Endothelial cell of umbilical vein (primary cell): ENCODE measurements at regions not wholly inside any gene's neighbourhood (a gene's known extent, or its start where the extent isn't known, plus 50 kb on each side); places are given as distances from the start of the nearest gene placed in this dataset.

ENCODE experiments used
- BruUV-seq: library from RNA; stranded (reverse); fragments of 400-500 nt; replicated peaks from 2 replicates; lab custom pipeline; 2021; lab: Mats Ljungman, UMichigan
- CTCF ChIA-PET: fragments of 300-600, 350-600 bp; sonication (Branson Sonifier 250); formaldehyde crosslinking; loops from one replicate; lab custom pipeline; 2021; ENCODE audit warnings: antibody characterized with exemption, inconsistent platforms; lab: Charles Lee
- POLR2A ChIA-PET: fragments of 300-600, 350-600 bp; sonication (Branson Sonifier 250); formaldehyde crosslinking; loops from one replicate; lab custom pipeline; 2021; ENCODE audit warnings: antibody characterized with exemption, inconsistent platforms; lab: Charles Lee
- DNase-seq: peaks from one replicate; pipeline ENCODE4 v3.0.0-alpha.2; 2011; ENCODE audit warnings: low read depth, low spot score
- FAIRE-seq: peaks from 2 replicates; lab custom pipeline; 2011; peaks lifted over from hg19 to GRCh38; lab: Jason Lieb, UNC
- H2AFZ ChIP-seq: 2 replicates; pipeline ENCODE4 v1.6.0; 2012; ENCODE audit warnings: low read depth, low read length, control low read depth, inconsistent platforms
- H3K27ac ChIP-seq: 2 replicates; pipeline ENCODE4 v1.5.1; 2011; ENCODE audit warnings: low read depth, mild to moderate bottlenecking, control low read depth, low read length, moderate library complexity; ENCODE audit not compliant: insufficient read depth
- H3K27me3 ChIP-seq, 2 experiments: 2 replicates each; pipeline versions ENCODE4 v1.6.0 to v1.6.1; 2011; ENCODE audit warnings: low read length in 2 of 2, mixed read lengths in 1 of 2; ENCODE audit not compliant: control insufficient read depth in 2 of 2, insufficient read depth in 2 of 2
- H3K36me3 ChIP-seq, 2 experiments: 2 replicates in 1 of 2; 3 replicates in 1 of 2; pipeline ENCODE4 v1.5.1; 2011; ENCODE audit warnings: low read length in 2 of 2, mild to moderate bottlenecking in 1 of 2, moderate library complexity in 1 of 2; ENCODE audit not compliant: control insufficient read depth in 2 of 2, insufficient read depth in 2 of 2; ENCODE audit errors: extremely low read depth in 1 of 2
- H3K4me1 ChIP-seq: 3 replicates; pipeline ENCODE4 v1.5.1; 2011; ENCODE audit warnings: mild to moderate bottlenecking, low read length; ENCODE audit not compliant: control insufficient read depth, insufficient read depth; ENCODE audit errors: extremely low read depth
- H3K4me2 ChIP-seq: 2 replicates; pipeline ENCODE4 v1.6.1; 2011; ENCODE audit warnings: low read length, control low read depth, mixed read lengths; ENCODE audit not compliant: insufficient read depth
- H3K4me3 ChIP-seq, 3 experiments: fragments of 200-600 bp in 1 of 3; sonication (generic), shearing (Covaris generic) in 1 of 3; replicated peaks in 1 of 3; 2 replicates each; pipeline ENCODE4 v1.5.1; 2011 to 2016; ENCODE audit warnings: control low read depth in 3 of 3, low read length in 3 of 3, mild to moderate bottlenecking in 2 of 3, inconsistent platforms in 1 of 3, low read depth in 1 of 3, moderate library complexity in 1 of 3; ENCODE audit not compliant: insufficient read depth in 1 of 3
- H3K79me2 ChIP-seq: 2 replicates; pipeline ENCODE4 v1.6.0; 2012; ENCODE audit warnings: low read length, inconsistent platforms; ENCODE audit not compliant: control insufficient read depth, insufficient read depth
- H3K9ac ChIP-seq: replicated peaks from 2 replicates; pipeline ENCODE3; 2011; ENCODE audit warnings: low read length, control low read depth; ENCODE audit not compliant: insufficient read depth; ENCODE audit errors: extremely low read depth
- H3K9me1 ChIP-seq: replicated peaks from 3 replicates; pipeline ENCODE4 v1.6.0; 2011; ENCODE audit warnings: mild to moderate bottlenecking, low read length; ENCODE audit not compliant: control insufficient read depth, insufficient read depth; ENCODE audit errors: extremely low read depth
- H3K9me3 ChIP-seq: replicated peaks from 2 replicates; pipeline ENCODE4 v1.5.1; 2012; ENCODE audit warnings: low read length, inconsistent platforms; ENCODE audit not compliant: control insufficient read depth, insufficient read depth
- H4K20me1 ChIP-seq: replicated peaks from 2 replicates; pipeline ENCODE3; 2011; ENCODE audit warnings: mild to moderate bottlenecking, low read length; ENCODE audit not compliant: control insufficient read depth, insufficient read depth; ENCODE audit errors: extremely low read depth
- EZH2 ChIP-seq: IDR thresholded peaks from 2 replicates; pipeline ENCODE4 v1.6.1; 2012; ENCODE audit warnings: borderline replicate concordance, low read depth, mild to moderate bottlenecking, moderate library complexity, low read length, inconsistent platforms; ENCODE audit not compliant: severe bottlenecking
- FOS ChIP-seq: IDR thresholded peaks from 2 replicates; pipeline ENCODE4 v1.6.1; 2011; ENCODE audit warnings: mild to moderate bottlenecking, low read length, moderate library complexity, borderline replicate concordance; ENCODE audit not compliant: insufficient read depth
- GATA2 ChIP-seq: IDR thresholded peaks from 2 replicates; pipeline ENCODE4 v1.7.0; 2011; ENCODE audit warnings: low read depth, mild to moderate bottlenecking, moderate library complexity, mixed read lengths, low read length; ENCODE audit not compliant: insufficient read length, insufficient read depth
- JUN ChIP-seq: IDR thresholded peaks from 2 replicates; pipeline ENCODE4 v1.6.1; 2011; ENCODE audit warnings: borderline replicate concordance, low read depth; ENCODE audit not compliant: insufficient read length, insufficient read depth
- MYC ChIP-seq: IDR thresholded peaks from one replicate; pipeline ENCODE4 v1.6.1; 2011; ENCODE audit warnings: mild to moderate bottlenecking, low read depth, low read length
- POLR2A ChIP-seq: IDR thresholded peaks from 2 replicates; pipeline ENCODE4 v1.6.1; 2012; ENCODE audit warnings: low read depth, mild to moderate bottlenecking, control low read depth, low read length
- POLR2AphosphoS5 ChIP-seq: IDR thresholded peaks from 2 replicates; pipeline ENCODE4 v1.6.1; 2012; ENCODE audit warnings: low read depth, mild to moderate bottlenecking, control low read depth, low read length, moderate library complexity; ENCODE audit not compliant: insufficient read depth
- dilution Hi-C: fragments of 300-500 bp; cut with MboI; formaldehyde crosslinking; loops from one replicate; pipeline ENCODE4 v1.15.0; 2019; ENCODE audit warnings: low sequenced_read_pairs; ENCODE audit not compliant: extremely low pct_ligation_motif_present
- intact Hi-C: fragments of 100-400 bp; cut with micrococcal nuclease; formaldehyde crosslinking; loops from one replicate; pipeline ENCODE4 v1.10.0; 2022
- TF ChIP-seq, protein P1 (sequence below): IDR thresholded peaks from 2 replicates; pipeline ENCODE4 v1.6.1; 2011; ENCODE audit not compliant: insufficient read depth, insufficient read length
- TF ChIP-seq, protein P2 (sequence below), 2 donors: IDR thresholded peaks; 1 replicate in 1 of 2; 2 replicates in 1 of 2; pipeline ENCODE4 v1.5.1; 2011; ENCODE audit warnings: low read length in 2 of 2, mild to moderate bottlenecking in 2 of 2, moderate library complexity in 2 of 2, control low read depth in 1 of 2, inconsistent platforms in 1 of 2, low read depth in 1 of 2; ENCODE audit not compliant: insufficient read depth in 1 of 2; ENCODE audit errors: extremely low read depth in 1 of 2

DNA sequence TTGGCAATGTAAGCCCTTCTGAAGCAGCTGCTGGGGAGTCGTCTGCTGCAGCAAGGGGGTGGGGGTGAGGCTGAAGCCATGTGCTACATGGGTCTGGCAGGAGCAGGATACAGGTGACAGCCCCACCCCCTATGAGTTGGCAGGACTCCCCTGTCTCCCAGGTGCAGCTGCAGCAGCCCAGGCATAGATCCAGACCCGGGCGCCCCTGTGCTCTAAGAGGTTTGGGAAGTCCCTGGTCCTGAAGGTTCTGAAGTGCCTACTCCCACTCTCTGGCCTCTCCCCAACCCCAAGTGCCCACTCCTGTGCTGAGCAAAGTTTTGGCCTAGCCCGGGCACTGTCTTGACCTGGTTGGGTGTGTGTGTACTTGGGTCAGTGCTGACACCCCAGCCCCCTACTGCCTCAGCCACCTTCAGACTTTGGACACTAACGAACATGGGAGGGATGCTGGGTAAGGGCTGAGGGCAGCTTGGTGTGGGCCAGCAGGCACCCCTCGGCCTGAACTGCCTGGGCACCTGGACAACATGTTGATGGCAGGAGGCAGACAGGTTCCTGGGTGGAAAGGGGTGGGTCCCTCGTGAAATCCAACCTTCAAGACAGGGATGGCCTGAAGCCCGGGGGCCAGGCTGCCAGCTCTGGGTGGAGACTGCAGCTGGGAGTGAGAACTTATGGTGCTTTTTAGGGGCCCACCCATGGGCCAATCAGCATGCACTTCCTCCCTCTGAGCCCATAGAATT lies 54.1 kb upstream of the SLITRK6 start:
- ChIA-PET POLR2A (no interaction called here), CTCF (no interaction called here)
- Histone ChIP-seq H4K20me1 (no peaks in the 10 kb centered on the region), H3K4me3 (no peak overlapping the region), H3K27me3 (no peaks in the 10 kb centered on the region), H2AFZ (no peak overlapping the region), H3K9me1 (no peaks in the 10 kb centered on the region), H3K27ac (no peak overlapping the region), H3K36me3 (no peaks in the 10 kb centered on the region), H3K79me2 (no peaks in the 10 kb centered on the region), H3K4me1 (no peaks in the 10 kb centered on the region), H3K4me2 (no peak overlapping the region), H3K9ac (no peak overlapping the region), H3K9me3 (peaks cover 3% of the 10 kb centered on the region)
- intact Hi-C loops: no loop called here
- no peak for TF ChIP-seq MYC
- no peak for TF ChIP-seq POLR2A
- no peak for TF ChIP-seq EZH2
- no peak for TF ChIP-seq POLR2AphosphoS5
- TF ChIP-seq, protein P1, sequence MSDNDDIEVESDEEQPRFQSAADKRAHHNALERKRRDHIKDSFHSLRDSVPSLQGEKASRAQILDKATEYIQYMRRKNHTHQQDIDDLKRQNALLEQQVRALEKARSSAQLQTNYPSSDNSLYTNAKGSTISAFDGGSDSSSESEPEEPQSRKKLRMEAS: no peak
- TF ChIP-seq, protein P2, sequence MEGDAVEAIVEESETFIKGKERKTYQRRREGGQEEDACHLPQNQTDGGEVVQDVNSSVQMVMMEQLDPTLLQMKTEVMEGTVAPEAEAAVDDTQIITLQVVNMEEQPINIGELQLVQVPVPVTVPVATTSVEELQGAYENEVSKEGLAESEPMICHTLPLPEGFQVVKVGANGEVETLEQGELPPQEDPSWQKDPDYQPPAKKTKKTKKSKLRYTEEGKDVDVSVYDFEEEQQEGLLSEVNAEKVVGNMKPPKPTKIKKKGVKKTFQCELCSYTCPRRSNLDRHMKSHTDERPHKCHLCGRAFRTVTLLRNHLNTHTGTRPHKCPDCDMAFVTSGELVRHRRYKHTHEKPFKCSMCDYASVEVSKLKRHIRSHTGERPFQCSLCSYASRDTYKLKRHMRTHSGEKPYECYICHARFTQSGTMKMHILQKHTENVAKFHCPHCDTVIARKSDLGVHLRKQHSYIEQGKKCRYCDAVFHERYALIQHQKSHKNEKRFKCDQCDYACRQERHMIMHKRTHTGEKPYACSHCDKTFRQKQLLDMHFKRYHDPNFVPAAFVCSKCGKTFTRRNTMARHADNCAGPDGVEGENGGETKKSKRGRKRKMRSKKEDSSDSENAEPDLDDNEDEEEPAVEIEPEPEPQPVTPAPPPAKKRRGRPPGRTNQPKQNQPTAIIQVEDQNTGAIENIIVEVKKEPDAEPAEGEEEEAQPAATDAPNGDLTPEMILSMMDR (IDR thresholded peaks at IDR 0.05; ENCODE audit: extremely low read depth in 1 of 2, insufficient read depth in 1 of 2, low read depth in 1 of 2, low read length in 2 of 2): no peak
- TF ChIP-seq FOS: no peak
- TF ChIP-seq GATA2: no peak
- TF ChIP-seq JUN: no peak
- no TSS peak for BruUV-seq
- DNase-seq: no peak
- dilution Hi-C loops: no loop called here
- FAIRE-seq: no peak
